ENCODE measurements at regions not wholly inside any gene's neighbourhood (a gene's known extent, or its start where the extent isn't known, plus 50 kb on each side); places are given as distances from the start of the nearest gene placed in this dataset.

DNA sequence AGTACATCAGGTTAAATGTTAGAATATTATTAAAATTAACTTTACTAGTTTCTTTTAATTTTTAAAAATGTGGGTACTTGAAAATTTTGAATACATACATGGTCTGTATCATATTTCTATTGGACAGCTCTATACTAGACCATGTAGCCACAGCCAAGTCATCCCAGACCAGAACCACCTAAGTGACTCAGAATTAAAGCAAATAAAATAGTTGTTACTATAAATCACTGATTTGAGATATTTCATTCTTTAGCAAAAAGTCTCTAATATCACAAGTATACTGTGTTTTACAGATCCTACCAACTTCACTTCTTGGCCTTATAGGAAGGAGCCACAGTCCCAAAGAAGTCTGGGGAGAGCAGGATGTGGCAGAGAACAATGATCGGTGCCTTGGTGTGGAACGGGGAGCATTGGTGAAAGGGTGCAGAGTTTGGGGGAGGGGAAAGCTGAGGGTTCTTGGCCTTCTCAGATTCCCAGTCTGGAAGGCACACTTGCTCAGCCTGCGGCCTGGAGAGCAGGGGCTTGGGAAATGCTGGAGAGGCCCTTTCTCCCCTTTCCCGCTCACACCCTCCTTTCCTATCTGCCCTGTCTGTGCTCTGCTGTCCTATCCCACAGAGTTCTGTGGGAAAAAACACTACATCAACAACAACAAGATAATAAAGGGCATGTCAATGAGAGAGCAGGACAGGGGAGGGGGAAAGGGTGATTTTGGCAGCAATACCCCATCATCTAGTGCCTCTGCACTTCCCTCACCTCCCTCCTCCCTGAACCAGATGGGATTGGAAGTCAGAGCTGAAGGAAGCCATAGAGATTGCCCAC lies 122.1 kb downstream of the NGF start:
- H3K4me1 ChIP-seq, result peaks cover 6% of the 10 kb centered on the region
- intact Hi-C loops (cut with DNase I), result no loop called here
- TF ChIP-seq POLR2AphosphoS5 (IDR thresholded peaks at IDR 0.05; ENCODE audit: insufficient read depth in 1 of 2, low read depth in 1 of 2) (no peak), POLR2A (IDR thresholded peaks at IDR 0.05) (no peak)
- TF ChIP-seq, protein P1, sequence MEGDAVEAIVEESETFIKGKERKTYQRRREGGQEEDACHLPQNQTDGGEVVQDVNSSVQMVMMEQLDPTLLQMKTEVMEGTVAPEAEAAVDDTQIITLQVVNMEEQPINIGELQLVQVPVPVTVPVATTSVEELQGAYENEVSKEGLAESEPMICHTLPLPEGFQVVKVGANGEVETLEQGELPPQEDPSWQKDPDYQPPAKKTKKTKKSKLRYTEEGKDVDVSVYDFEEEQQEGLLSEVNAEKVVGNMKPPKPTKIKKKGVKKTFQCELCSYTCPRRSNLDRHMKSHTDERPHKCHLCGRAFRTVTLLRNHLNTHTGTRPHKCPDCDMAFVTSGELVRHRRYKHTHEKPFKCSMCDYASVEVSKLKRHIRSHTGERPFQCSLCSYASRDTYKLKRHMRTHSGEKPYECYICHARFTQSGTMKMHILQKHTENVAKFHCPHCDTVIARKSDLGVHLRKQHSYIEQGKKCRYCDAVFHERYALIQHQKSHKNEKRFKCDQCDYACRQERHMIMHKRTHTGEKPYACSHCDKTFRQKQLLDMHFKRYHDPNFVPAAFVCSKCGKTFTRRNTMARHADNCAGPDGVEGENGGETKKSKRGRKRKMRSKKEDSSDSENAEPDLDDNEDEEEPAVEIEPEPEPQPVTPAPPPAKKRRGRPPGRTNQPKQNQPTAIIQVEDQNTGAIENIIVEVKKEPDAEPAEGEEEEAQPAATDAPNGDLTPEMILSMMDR (IDR thresholded peaks at IDR 0.05), result no peak
- no peaks in the 10 kb centered on the region for H3K27me3 ChIP-seq
- DNase-seq (ENCODE audit: extremely low spot score in 2 of 2), result no peak
- no peaks in the 10 kb centered on the region for H3K36me3 ChIP-seq
- no peak overlapping the region for H3K27ac ChIP-seq
- no peak overlapping the region for H3K4me3 ChIP-seq
- no peaks in the 10 kb centered on the region for H3K9me3 ChIP-seq

DNA sequence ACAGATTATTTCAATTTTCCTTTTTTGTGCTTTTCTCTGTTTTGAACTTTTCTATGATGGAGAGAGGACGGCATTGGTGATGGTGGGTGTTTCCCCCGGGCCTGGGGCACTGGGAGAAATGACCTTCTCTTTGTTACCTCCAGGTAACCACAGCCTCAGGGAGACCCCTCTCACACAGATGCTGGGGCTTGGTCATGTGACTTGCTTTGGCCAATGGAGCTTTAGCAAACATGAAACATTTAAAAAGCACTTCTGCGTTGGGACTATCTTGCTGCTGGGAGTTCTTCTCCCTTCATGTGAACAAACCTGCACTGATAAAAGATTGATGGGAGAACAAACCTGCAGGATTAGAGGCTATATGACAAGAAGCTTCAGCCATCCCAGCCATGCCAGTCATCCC lies 122.9 kb downstream of the NGF start:
- no peaks in the 10 kb centered on the region for H3K9me3 ChIP-seq
- TF ChIP-seq POLR2A (IDR thresholded peaks at IDR 0.05), result no peak
- TF ChIP-seq, protein P1 (IDR thresholded peaks at IDR 0.05), result no peak
- TF ChIP-seq POLR2AphosphoS5 (IDR thresholded peaks at IDR 0.05; ENCODE audit: insufficient read depth in 1 of 2, low read depth in 1 of 2), result no peak
- H3K4me1 ChIP-seq, result peaks cover 6% of the 10 kb centered on the region
- H3K27me3 ChIP-seq, result no peaks in the 10 kb centered on the region
- H3K27ac ChIP-seq, result no peak overlapping the region
- DNase-seq (ENCODE audit: extremely low spot score in 2 of 2), result no peak
- intact Hi-C loops (cut with DNase I), result no loop called here
- no peak overlapping the region for H3K4me3 ChIP-seq
- H3K36me3 ChIP-seq, result no peaks in the 10 kb centered on the region

DNA sequence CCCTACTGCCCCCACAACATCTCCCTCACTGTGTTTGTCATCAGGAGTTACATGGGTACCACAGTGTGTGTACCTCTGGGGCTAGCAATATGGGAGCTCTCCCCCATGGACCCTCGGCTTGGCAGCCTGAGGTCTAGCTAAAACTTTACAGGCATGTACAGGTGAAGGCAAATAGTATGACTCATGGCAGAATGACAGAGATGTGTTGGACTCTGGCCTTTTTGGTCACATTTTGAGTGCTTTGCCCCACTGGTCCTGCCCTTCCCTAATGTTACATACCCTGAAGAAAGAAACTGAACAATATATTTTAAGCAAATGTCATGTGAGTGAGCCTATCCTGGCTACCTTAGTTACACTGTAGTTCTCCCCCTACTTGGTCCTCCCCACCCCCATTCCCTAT lies 124.0 kb downstream of the NGF start:
- Histone ChIP-seq H3K9me3 (no peaks in the 10 kb centered on the region), H3K27me3 (no peaks in the 10 kb centered on the region), H3K27ac (no peak overlapping the region), H3K4me1 (peaks cover 6% of the 10 kb centered on the region), H3K36me3 (no peaks in the 10 kb centered on the region), H3K4me3 (no peak overlapping the region)
- TF ChIP-seq POLR2A (IDR thresholded peaks at IDR 0.05) (no peak), POLR2AphosphoS5 (IDR thresholded peaks at IDR 0.05; ENCODE audit: insufficient read depth in 1 of 2, low read depth in 1 of 2) (no peak)
- TF ChIP-seq, protein P1 (IDR thresholded peaks at IDR 0.05), result no peak
- DNase-seq (ENCODE audit: extremely low spot score in 2 of 2), result no peak
- intact Hi-C loops (cut with DNase I), result no loop called here

DNA sequence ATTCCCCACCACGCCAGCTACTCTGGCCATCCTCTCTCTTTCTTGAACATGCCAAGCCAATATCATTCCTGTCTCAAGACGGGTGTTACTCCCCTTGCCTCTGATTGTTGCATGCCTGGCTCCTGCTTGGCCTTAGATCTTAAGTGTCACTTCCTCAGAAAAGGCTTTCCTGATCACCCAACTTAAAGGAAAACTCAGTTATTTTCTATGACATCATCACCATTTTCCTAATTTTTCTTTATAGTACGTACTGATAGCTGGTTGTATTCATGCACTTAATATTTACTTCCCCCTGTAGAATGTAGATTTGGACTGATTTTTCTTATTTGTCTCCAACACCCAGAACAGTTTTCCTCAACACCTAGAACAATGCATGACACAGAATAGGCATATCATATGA lies 123.8 kb upstream of the TSPAN2 start:
- H3K9me3 ChIP-seq, result no peaks in the 10 kb centered on the region
- peaks cover 6% of the 10 kb centered on the region for H3K4me1 ChIP-seq
- no peak for DNase-seq (ENCODE audit: extremely low spot score in 2 of 2)
- intact Hi-C loops (cut with DNase I), result no loop called here
- H3K27ac ChIP-seq, result no peak overlapping the region
- H3K36me3 ChIP-seq, result no peaks in the 10 kb centered on the region
- no peak for TF ChIP-seq POLR2AphosphoS5 (IDR thresholded peaks at IDR 0.05; ENCODE audit: insufficient read depth in 1 of 2, low read depth in 1 of 2)
- TF ChIP-seq, protein P1 (IDR thresholded peaks at IDR 0.05), result no peak
- no peak for TF ChIP-seq POLR2A (IDR thresholded peaks at IDR 0.05)
- H3K27me3 ChIP-seq, result no peaks in the 10 kb centered on the region
- no peak overlapping the region for H3K4me3 ChIP-seq

DNA sequence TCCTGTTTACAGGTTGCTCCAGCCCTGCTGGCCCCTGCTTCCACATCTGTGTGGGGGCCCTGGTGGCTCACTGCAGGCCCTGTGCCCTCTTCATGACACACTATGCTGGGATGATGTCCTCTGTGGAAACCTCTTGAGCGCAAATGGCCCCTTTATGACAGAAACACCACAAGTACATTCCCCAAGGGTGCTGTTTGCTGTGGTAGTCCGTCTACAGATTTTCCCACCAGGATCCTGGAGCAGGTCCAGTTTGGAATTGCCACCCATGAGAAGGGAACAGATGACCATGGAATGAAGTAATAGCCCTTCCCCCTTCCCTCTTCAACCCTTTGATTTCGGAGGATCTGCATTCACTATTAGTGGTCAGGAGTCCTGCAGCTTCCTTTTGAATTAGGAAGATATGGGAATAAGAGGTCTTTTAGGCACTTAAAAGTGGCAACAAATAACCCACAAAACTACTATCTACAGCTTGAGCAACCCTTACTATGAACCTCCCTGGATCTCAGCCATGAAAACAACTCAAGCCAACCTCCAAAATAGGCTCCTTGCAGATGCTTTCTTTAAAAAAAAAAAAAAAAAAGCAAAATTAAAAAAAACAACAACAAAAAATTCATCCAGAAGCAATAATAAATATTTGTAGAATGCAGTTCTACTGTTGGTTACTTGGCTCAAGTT lies 121.9 kb upstream of the TSPAN2 start:
- H3K4me3 ChIP-seq, result no peak overlapping the region
- DNase-seq (ENCODE audit: extremely low spot score in 2 of 2), result no peak
- intact Hi-C loops (cut with DNase I), result no loop called here
- no peaks in the 10 kb centered on the region for H3K9me3 ChIP-seq
- H3K36me3 ChIP-seq, result no peaks in the 10 kb centered on the region
- no peaks in the 10 kb centered on the region for H3K4me1 ChIP-seq
- no peak for TF ChIP-seq POLR2A (IDR thresholded peaks at IDR 0.05)
- TF ChIP-seq, protein P1 (IDR thresholded peaks at IDR 0.05), result no peak
- TF ChIP-seq POLR2AphosphoS5 (IDR thresholded peaks at IDR 0.05; ENCODE audit: insufficient read depth in 1 of 2, low read depth in 1 of 2), result no peak
- no peaks in the 10 kb centered on the region for H3K27me3 ChIP-seq
- H3K27ac ChIP-seq, result no peak overlapping the region
